ENCODE measurements at regions not wholly inside any gene's neighbourhood (a gene's known extent, or its start where the extent isn't known, plus 50 kb on each side); places are given as distances from the start of the nearest gene placed in this dataset.
A peak's percentile ranks its signal among the peaks of the same experiment; 100 is the strongest.

- in situ Hi-C loops (cut with MboI; ENCODE audit: low pct_unique_long_range_greater_than_20kb, low sequenced_read_pairs, unreplicated experiment): no loop called here
- DNase-seq (ENCODE audit: low spot score): no peak
- peak; percentile 16 for TF ChIP-seq CTCF (IDR thresholded peaks at IDR 0.05; ENCODE audit: extremely low read depth, insufficient read depth, missing control alignments)
Observed at GRCh38 chrX:33324099-33324498, 112.8 kb upstream of the DMD start.

GRCh38 chrX:33307911-33308354 is 96.6 kb upstream of the DMD start:
- no peak for DNase-seq (ENCODE audit: low spot score)
- in situ Hi-C loops (cut with MboI; ENCODE audit: low pct_unique_long_range_greater_than_20kb, low sequenced_read_pairs, unreplicated experiment): no loop called here
- no peak for TF ChIP-seq CTCF (IDR thresholded peaks at IDR 0.05; ENCODE audit: extremely low read depth, insufficient read depth, missing control alignments)

- in situ Hi-C loops (cut with MboI; ENCODE audit: low pct_unique_long_range_greater_than_20kb, low sequenced_read_pairs, unreplicated experiment): no loop called here
Observed at GRCh38 chrX:33298622-33299021, 87.3 kb upstream of the DMD start.

GRCh38 chrX:33285550-33285949 is 74.2 kb upstream of the DMD start:
- DNase-seq (ENCODE audit: low spot score): no peak
- no peak for TF ChIP-seq CTCF (IDR thresholded peaks at IDR 0.05; ENCODE audit: extremely low read depth, insufficient read depth, missing control alignments)
- in situ Hi-C loops (cut with MboI; ENCODE audit: low pct_unique_long_range_greater_than_20kb, low sequenced_read_pairs, unreplicated experiment): no loop called here

More at GRCh38 chrX:33298622-33299021, 87.3 kb upstream of the DMD start:
- TF ChIP-seq CTCF (IDR thresholded peaks at IDR 0.05; ENCODE audit: extremely low read depth, insufficient read depth, missing control alignments): no peak
- DNase-seq (ENCODE audit: low spot score): no peak

GRCh38 chrX:33277046-33277445 is 65.7 kb upstream of the DMD start:
- DNase-seq (ENCODE audit: low spot score): no peak
- TF ChIP-seq CTCF (IDR thresholded peaks at IDR 0.05; ENCODE audit: extremely low read depth, insufficient read depth, missing control alignments): no peak
- in situ Hi-C loops (cut with MboI; ENCODE audit: low pct_unique_long_range_greater_than_20kb, low sequenced_read_pairs, unreplicated experiment): no loop called here

GRCh38 chrX:33273535-33273934 is 62.2 kb upstream of the DMD start:
- no peak for DNase-seq (ENCODE audit: low spot score)
- TF ChIP-seq CTCF (IDR thresholded peaks at IDR 0.05; ENCODE audit: extremely low read depth, insufficient read depth, missing control alignments): no peak
- in situ Hi-C loops (cut with MboI; ENCODE audit: low pct_unique_long_range_greater_than_20kb, low sequenced_read_pairs, unreplicated experiment): no loop called here

- no peak for DNase-seq (ENCODE audit: low spot score)
- no peak for TF ChIP-seq CTCF (IDR thresholded peaks at IDR 0.05; ENCODE audit: extremely low read depth, insufficient read depth, missing control alignments)
- in situ Hi-C loops (cut with MboI; ENCODE audit: low pct_unique_long_range_greater_than_20kb, low sequenced_read_pairs, unreplicated experiment): no loop called here
Observed at GRCh38 chrX:33272986-33273385, 61.6 kb upstream of the DMD start.

Data from GM13977 (cell line).